BLaER1 treated with 17β-estradiol and CSF1 and Interleukin-3, amounts not matched to agents 10 nM and 100 nM (cell line): ENCODE measurements at regions not wholly inside any gene's neighbourhood (a gene's known extent, or its start where the extent isn't known, plus 50 kb on each side); places are given as distances from the start of the nearest gene placed in this dataset.

ENCODE experiments used
- H3K27ac ChIP-seq, 11 experiments: shearing (Covaris generic); formaldehyde crosslinking; 2 replicates each; pipeline ENCODE4 v1.8.1; 2022
- H3K27me3 ChIP-seq, 11 experiments: shearing (Covaris generic); formaldehyde crosslinking; 2 replicates each; pipeline ENCODE4 v1.8.1; 2022
- H3K36me3 ChIP-seq, 11 experiments: shearing (Covaris generic); formaldehyde crosslinking; 2 replicates each; pipeline ENCODE4 v1.8.1; 2022
- H3K4me1 ChIP-seq, 10 experiments: shearing (Covaris generic); formaldehyde crosslinking; 2 replicates each; pipeline ENCODE4 v1.8.1; 2022
- H3K4me2 ChIP-seq, 11 experiments: shearing (Covaris generic); formaldehyde crosslinking; 2 replicates each; pipeline ENCODE4 v1.8.1; 2022
- H3K4me3 ChIP-seq, 10 experiments: shearing (Covaris generic); formaldehyde crosslinking; 2 replicates each; pipeline ENCODE4 v1.8.1; 2022
- H3K9ac ChIP-seq, 11 experiments: shearing (Covaris generic); formaldehyde crosslinking; 2 replicates each; pipeline ENCODE4 v1.8.1; 2022
- H3K9me3 ChIP-seq, 11 experiments: shearing (Covaris generic); formaldehyde crosslinking; replicated peaks in 1 of 11; 2 replicates each; pipeline ENCODE4 v1.8.1; 2022
- H4K20me1 ChIP-seq, 11 experiments: shearing (Covaris generic); formaldehyde crosslinking; 2 replicates each; pipeline ENCODE4 v1.8.1; 2022
- Cebpa-rat ChIP-seq, 11 experiments: shearing (Covaris generic); IDR thresholded peaks; 2 replicates each; pipeline ENCODE4 v1.8.1; 2022

GRCh38 chr9:134509281-134509680, 132.3 kb upstream of the COL5A1 start:
- Histone ChIP-seq H3K4me3 (no peak overlapping the region), H3K27me3 (no peaks in the 10 kb centered on the region)
- TF ChIP-seq Cebpa-rat (IDR thresholded peaks at IDR 0.05) = no peak

GRCh38 chr9:134509817-134510216, 131.8 kb upstream of the COL5A1 start:
- no peaks in the 10 kb centered on the region for H4K20me1 ChIP-seq
- H3K4me2 ChIP-seq = no peak overlapping the region
- TF ChIP-seq Cebpa-rat (IDR thresholded peaks at IDR 0.05) = no peak
- H3K4me3 ChIP-seq = no peak overlapping the region
- H3K9ac ChIP-seq = no peak overlapping the region
- H3K9me3 ChIP-seq = peaks cover 10 to 16% (median 13%) of the 10 kb centered on the region in 11 experiments; a peak in 18 of 22 replicates
- no peak overlapping the region for H3K27ac ChIP-seq
- no peaks in the 10 kb centered on the region for H3K36me3 ChIP-seq
- no peaks in the 10 kb centered on the region for H3K27me3 ChIP-seq
- H3K4me1 ChIP-seq = peaks cover 0 to 8% (median under 1%) of the 10 kb centered on the region in 10 experiments; a peak in 5 of 20 replicates

More at GRCh38 chr9:134509281-134509680, 132.3 kb upstream of the COL5A1 start:
- no peaks in the 10 kb centered on the region for H3K36me3 ChIP-seq
- H4K20me1 ChIP-seq = no peaks in the 10 kb centered on the region
- H3K9me3 ChIP-seq = peaks cover 7 to 11% (median 10%) of the 10 kb centered on the region in 11 experiments; a peak in 18 of 22 replicates
- no peak overlapping the region for H3K9ac ChIP-seq
- H3K27ac ChIP-seq = no peak overlapping the region
- no peak overlapping the region for H3K4me2 ChIP-seq
- H3K4me1 ChIP-seq = peaks cover 0 to 8% (median 0%) of the 10 kb centered on the region in 10 experiments; a peak in 2 of 20 replicates

DNA sequence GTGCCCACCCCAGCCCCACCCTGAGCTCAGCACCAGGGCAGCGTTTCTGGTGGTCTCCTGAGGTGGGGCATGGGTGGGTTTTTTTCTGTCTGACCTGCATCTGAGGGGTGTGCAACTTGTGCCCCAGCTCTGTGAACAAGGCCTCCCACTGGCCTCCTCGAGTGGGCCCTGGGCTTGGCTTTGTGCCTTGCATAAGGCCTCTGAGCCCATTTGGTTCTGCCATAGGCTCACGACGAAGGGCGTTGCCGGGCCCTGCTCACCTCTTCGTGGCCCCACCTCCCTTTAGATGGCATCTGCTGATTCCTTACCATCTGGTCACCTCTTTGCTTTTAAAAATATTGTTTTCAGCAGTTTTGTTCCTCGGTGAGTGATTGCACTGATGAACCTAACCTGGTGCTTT, 127.1 kb upstream of the COL5A1 start:
- H3K27ac ChIP-seq = no peak overlapping the region
- TF ChIP-seq Cebpa-rat (IDR thresholded peaks at IDR 0.05) = no peak
- H3K9ac ChIP-seq = no peak overlapping the region
- H3K27me3 ChIP-seq = no peaks in the 10 kb centered on the region
- no peaks in the 10 kb centered on the region for H3K36me3 ChIP-seq
- no peak overlapping the region for H3K4me3 ChIP-seq
- H4K20me1 ChIP-seq = no peaks in the 10 kb centered on the region
- H3K4me1 ChIP-seq = peaks cover 1 to 26% (median 8%) of the 10 kb centered on the region in 10 experiments; a peak in 15 of 20 replicates
- H3K4me2 ChIP-seq = peak overlapping the region in 1 of 11 experiments; percentile 38; a peak in 1 of 22 replicates
- peaks cover 10 to 18% (median 13%) of the 10 kb centered on the region in 11 experiments; a peak in 18 of 22 replicates for H3K9me3 ChIP-seq

DNA sequence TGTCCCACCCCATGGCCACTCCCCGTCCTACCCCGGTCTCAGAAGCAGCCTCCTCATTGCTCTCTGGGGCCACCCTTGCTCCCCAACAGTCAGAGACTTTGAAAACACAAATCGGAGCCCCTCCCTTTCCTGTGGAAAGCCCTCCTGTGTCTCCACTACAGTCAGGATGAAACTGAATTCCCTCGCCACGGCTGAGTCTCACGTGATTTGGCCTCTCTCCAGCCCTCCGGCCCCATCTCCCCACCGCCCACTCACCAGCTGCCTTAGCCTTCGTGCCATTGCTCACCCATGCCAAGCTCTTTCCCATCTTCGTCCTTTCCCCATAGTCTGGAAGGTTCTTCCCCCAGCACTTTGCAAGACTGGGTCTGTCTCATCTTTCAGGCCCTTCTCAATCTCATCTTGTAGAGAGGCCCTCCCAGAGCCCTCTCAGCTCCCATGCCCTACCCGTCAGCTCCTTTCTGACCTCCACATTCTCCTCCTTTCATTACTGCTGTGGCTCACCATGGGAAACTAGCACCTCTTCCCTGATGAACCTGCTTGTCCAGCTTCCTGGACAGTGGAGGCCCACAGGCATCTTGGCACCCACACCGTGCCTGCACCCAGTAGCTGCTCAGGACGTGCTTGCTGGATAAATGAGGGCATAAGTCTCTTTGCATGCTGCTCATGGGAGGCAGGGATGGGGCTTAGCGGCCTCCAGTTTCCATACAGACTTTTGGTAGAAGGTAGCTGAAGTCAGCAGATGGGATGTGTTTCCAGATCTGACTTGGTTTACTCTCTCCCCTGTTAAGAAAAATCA, 126.4 kb upstream of the COL5A1 start:
- no peaks in the 10 kb centered on the region for H3K27me3 ChIP-seq
- peak overlapping the region in 7 of 11 experiments; percentile 0 to 38 (median 12); a peak in 5 of 22 replicates for H3K4me2 ChIP-seq
- H3K9ac ChIP-seq = no peak overlapping the region
- H3K4me3 ChIP-seq = no peak overlapping the region
- peaks cover 10 to 18% (median 13%) of the 10 kb centered on the region in 11 experiments; a peak in 18 of 22 replicates for H3K9me3 ChIP-seq
- no peaks in the 10 kb centered on the region for H4K20me1 ChIP-seq
- no peak for TF ChIP-seq Cebpa-rat (IDR thresholded peaks at IDR 0.05)
- no peaks in the 10 kb centered on the region for H3K36me3 ChIP-seq
- H3K27ac ChIP-seq = no peak overlapping the region
- peaks cover 4 to 33% (median 15%) of the 10 kb centered on the region in 10 experiments; a peak in 15 of 20 replicates for H3K4me1 ChIP-seq

- Histone ChIP-seq H3K4me2 (0 out of 22 replicates have a peak overlapping the region, but pooled peaks of 1 of the 11 experiments have one; percentile 38), H3K27me3 (no peaks in the 10 kb centered on the region), H3K27ac (no peak overlapping the region), H3K36me3 (no peaks in the 10 kb centered on the region), H3K9ac (0 out of 22 replicates have a peak overlapping the region, but pooled peaks of 1 of the 11 experiments have one; percentile 18), H3K4me3 (no peak overlapping the region), H4K20me1 (no peaks in the 10 kb centered on the region), H3K9me3 (peaks cover 13 to 26% (median 17%) of the 10 kb centered on the region in 11 experiments; a peak in 18 of 22 replicates), H3K4me1 (peaks cover 4 to 35% (median 18%) of the 10 kb centered on the region in 10 experiments; a peak in 15 of 20 replicates)
- no peak for TF ChIP-seq Cebpa-rat (IDR thresholded peaks at IDR 0.05)
Observed at GRCh38 chr9:134516464-134516863, 125.1 kb upstream of the COL5A1 start.

DNA sequence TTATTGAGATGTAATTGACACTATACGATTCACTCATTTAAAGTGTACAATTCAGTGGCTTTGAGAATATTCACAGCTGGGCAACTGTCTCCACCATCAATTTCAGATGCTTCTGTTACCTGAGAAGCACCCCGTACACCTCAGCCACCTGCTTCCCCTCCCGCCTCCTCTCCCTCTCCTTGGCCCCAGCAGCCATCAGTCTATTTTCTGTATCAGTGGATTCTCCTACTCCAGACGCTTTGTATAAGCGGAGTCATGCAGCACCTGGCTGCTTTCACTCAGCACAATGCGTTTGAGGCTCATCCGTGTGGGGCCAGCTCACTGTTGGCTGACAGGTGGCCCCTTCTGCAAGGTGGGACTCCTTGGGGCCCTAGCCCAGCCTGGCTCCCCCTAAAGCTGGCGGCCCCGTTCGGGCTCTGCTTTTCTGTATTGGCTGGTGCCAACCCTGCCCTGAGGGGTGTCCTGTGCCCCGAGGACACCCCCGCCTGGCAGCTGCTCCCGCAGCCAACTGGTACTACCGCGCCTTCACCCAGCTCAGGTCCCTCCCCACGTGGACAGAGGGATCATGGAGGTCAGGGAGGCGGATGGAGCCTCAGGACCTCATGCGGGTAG, 124.4 kb upstream of the COL5A1 start:
- H3K27ac ChIP-seq = no peak overlapping the region
- peaks cover 4 to 36% (median 21%) of the 10 kb centered on the region in 10 experiments; a peak in 16 of 20 replicates for H3K4me1 ChIP-seq
- no peak overlapping the region for H3K4me3 ChIP-seq
- H3K36me3 ChIP-seq = no peaks in the 10 kb centered on the region
- H3K4me2 ChIP-seq = no peak overlapping the region
- no peak for TF ChIP-seq Cebpa-rat (IDR thresholded peaks at IDR 0.05)
- no peak overlapping the region for H3K9ac ChIP-seq
- H3K27me3 ChIP-seq = no peaks in the 10 kb centered on the region
- no peaks in the 10 kb centered on the region for H4K20me1 ChIP-seq
- H3K9me3 ChIP-seq = peaks cover 13 to 29% (median 17%) of the 10 kb centered on the region in 11 experiments; a peak in 18 of 22 replicates

GRCh38 chr9:134518004-134518606, 123.5 kb upstream of the COL5A1 start:
- Histone ChIP-seq H3K4me1 (peaks cover 4 to 43% (median 27%) of the 10 kb centered on the region in 10 experiments; a peak in 16 of 20 replicates), H3K27me3 (no peaks in the 10 kb centered on the region; a peak in 1 of 22 replicates), H3K4me2 (no peak overlapping the region), H3K9me3 (peaks cover 13 to 29% (median 17%) of the 10 kb centered on the region in 11 experiments; a peak in 18 of 22 replicates), H3K27ac (no peak overlapping the region), H3K9ac (no peak overlapping the region), H3K36me3 (no peaks in the 10 kb centered on the region), H4K20me1 (no peaks in the 10 kb centered on the region), H3K4me3 (no peak overlapping the region)
- no peak for TF ChIP-seq Cebpa-rat (IDR thresholded peaks at IDR 0.05)

DNA sequence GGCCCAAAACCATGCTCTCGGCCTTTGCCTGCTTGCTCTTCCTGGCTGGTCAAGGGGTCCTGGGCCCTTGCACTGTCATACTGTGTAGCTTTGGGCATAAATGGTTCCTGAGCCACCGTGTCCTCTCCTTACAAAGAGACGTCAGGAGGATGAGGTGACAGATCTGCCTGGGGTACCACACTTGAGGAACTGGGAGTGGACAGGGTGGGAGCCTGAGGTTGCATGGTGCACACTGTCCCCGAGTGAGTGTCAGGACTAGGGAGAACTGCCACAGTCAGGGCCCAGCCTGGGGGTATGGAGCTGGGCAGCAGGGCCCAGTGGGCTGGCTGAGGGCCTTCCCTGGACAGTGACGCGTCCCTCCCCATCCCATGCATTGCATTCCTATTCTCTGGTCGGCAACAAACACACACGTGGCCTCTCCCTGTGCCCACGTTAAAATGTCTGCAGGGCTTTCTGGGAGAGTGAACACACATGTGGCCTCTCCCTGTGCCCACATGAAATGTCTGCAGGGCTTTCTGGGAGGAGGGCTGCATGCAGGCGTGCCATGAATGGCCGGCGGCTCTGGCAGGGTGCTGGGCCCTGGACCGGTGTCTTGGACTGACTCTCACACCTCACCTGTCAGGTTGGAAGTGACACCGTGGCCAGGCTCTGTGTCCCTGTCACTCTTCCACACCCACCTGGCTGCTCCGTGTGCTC, 122.1 kb upstream of the COL5A1 start:
- no peak overlapping the region for H3K9ac ChIP-seq
- peaks cover 4 to 45% (median 27%) of the 10 kb centered on the region in 10 experiments; a peak in 16 of 20 replicates for H3K4me1 ChIP-seq
- no peak overlapping the region for H3K4me3 ChIP-seq
- no peaks in the 10 kb centered on the region for H4K20me1 ChIP-seq
- H3K27me3 ChIP-seq = no peaks in the 10 kb centered on the region; a peak in 1 of 22 replicates
- peak overlapping the region in 5 of 11 experiments; percentile 32 to 61 (median 39); a peak in 10 of 22 replicates for H3K4me2 ChIP-seq
- no peaks in the 10 kb centered on the region for H3K36me3 ChIP-seq
- TF ChIP-seq Cebpa-rat (IDR thresholded peaks at IDR 0.05) = no peak
- H3K9me3 ChIP-seq = peaks cover 0 to 16% (median 7%) of the 10 kb centered on the region in 11 experiments; a peak in 14 of 22 replicates
- H3K27ac ChIP-seq = no peak overlapping the region
